Neural cell (in vitro differentiated cells): ENCODE measurements at regions not wholly inside any gene's neighbourhood (a gene's known extent, or its start where the extent isn't known, plus 50 kb on each side); places are given as distances from the start of the nearest gene placed in this dataset.

Source experiments
- H2AFZ ChIP-seq: fragments of 200-600, 300-800 bp; sonication (generic), shearing (Covaris generic); 2 replicates; pipeline ENCODE4 v1.6.0; 2014; ENCODE audit warnings: low read depth, mild to moderate bottlenecking, antibody characterized with exemption, low read length, moderate library complexity
- H3F3A ChIP-seq: fragments of 200-600 bp; shearing (Covaris generic); 2 replicates; pipeline ENCODE4 v1.6.1; 2016; ENCODE audit warnings: mild to moderate bottlenecking, moderate library complexity, mixed read lengths, antibody characterized with exemption, low read length; ENCODE audit not compliant: insufficient read depth, poor library complexity, severe bottlenecking
- H3K27ac ChIP-seq: fragments of 200-600, 300-800 bp; sonication (generic), shearing (Covaris generic); 2 replicates; pipeline ENCODE4 v1.5.1; 2014; ENCODE audit warnings: mild to moderate bottlenecking, low read length, moderate library complexity
- H3K27me3 ChIP-seq: fragments of 300-800, 200-600 bp; sonication (generic), shearing (Covaris generic); 2 replicates; pipeline ENCODE4 v1.6.0; 2014; ENCODE audit warnings: mild to moderate bottlenecking, low read depth, low read length, moderate library complexity; ENCODE audit not compliant: insufficient read depth
- H3K36me3 ChIP-seq: fragments of 300-800, 200-600 bp; sonication (generic), shearing (Covaris generic); 2 replicates; pipeline ENCODE4 v1.5.1; 2014; ENCODE audit warnings: mild to moderate bottlenecking, antibody characterized with exemption, low read length, moderate library complexity; ENCODE audit not compliant: insufficient read depth
- H3K4me2 ChIP-seq: fragments of 300-800, 200-600 bp; sonication (generic), shearing (Covaris generic); 2 replicates; pipeline ENCODE4 v1.6.0; 2014; ENCODE audit warnings: mild to moderate bottlenecking, low read length
- H3K4me3 ChIP-seq: fragments of 300-800, 200-600 bp; sonication (generic), shearing (Covaris generic); 2 replicates; pipeline ENCODE4 v1.5.1; 2014; ENCODE audit warnings: mild to moderate bottlenecking, low read length, moderate library complexity
- H3K79me2 ChIP-seq: fragments of 200-600 bp; shearing (Covaris generic); replicated peaks from 2 replicates; pipeline ENCODE4 v1.6.0; 2014; ENCODE audit warnings: mild to moderate bottlenecking, low read length, moderate library complexity; ENCODE audit not compliant: insufficient read depth
- H3K9ac ChIP-seq: fragments of 300-800, 200-600 bp; sonication (generic), shearing (Covaris generic); 2 replicates; pipeline ENCODE4 v1.6.1; 2016; ENCODE audit warnings: mild to moderate bottlenecking, low read length, mixed read lengths
- H3K9me2 ChIP-seq: fragments of 200-600 bp; shearing (Covaris generic); 2 replicates; pipeline ENCODE4 v1.6.1; 2016; ENCODE audit warnings: mild to moderate bottlenecking, low read length, mixed read lengths; ENCODE audit not compliant: insufficient read depth
- H3K9me3 ChIP-seq: fragments of 200-600, 300-800 bp; sonication (generic), shearing (Covaris generic); 2 replicates; pipeline ENCODE4 v1.6.1; 2016; ENCODE audit warnings: mild to moderate bottlenecking, mixed run types, low read length, moderate library complexity, mixed read lengths
- H4K20me1 ChIP-seq: fragments of 200-600 bp; shearing (Covaris generic); 2 replicates; pipeline ENCODE4 v1.6.1; 2016; ENCODE audit warnings: mild to moderate bottlenecking, mixed run types; ENCODE audit not compliant: insufficient read depth
- POLR2AphosphoS5 ChIP-seq: IDR thresholded peaks from 2 replicates; pipeline ENCODE4 v1.6.1; 2012
- RAD21 ChIP-seq: fragments of 450-650 bp; conservative IDR thresholded peaks from 2 replicates; pipeline ENCODE4 v1.6.1; 2014; ENCODE audit warnings: antibody characterized with exemption, mild to moderate bottlenecking, moderate library complexity
- TAF1 ChIP-seq: IDR thresholded peaks from 2 replicates; pipeline ENCODE4 v1.6.1; 2012; ENCODE audit warnings: low read depth
- TF ChIP-seq, protein P1 (sequence below): fragments of 450-650 bp; IDR thresholded peaks from 2 replicates; pipeline ENCODE4 v1.5.1; 2014; ENCODE audit warnings: antibody characterized with exemption, mild to moderate bottlenecking, moderate library complexity; ENCODE audit not compliant: poor library complexity, severe bottlenecking
- TF ChIP-seq, protein P2 (sequence below): IDR thresholded peaks from 2 replicates; pipeline ENCODE4 v1.6.1; 2012; ENCODE audit warnings: borderline replicate concordance

DNA sequence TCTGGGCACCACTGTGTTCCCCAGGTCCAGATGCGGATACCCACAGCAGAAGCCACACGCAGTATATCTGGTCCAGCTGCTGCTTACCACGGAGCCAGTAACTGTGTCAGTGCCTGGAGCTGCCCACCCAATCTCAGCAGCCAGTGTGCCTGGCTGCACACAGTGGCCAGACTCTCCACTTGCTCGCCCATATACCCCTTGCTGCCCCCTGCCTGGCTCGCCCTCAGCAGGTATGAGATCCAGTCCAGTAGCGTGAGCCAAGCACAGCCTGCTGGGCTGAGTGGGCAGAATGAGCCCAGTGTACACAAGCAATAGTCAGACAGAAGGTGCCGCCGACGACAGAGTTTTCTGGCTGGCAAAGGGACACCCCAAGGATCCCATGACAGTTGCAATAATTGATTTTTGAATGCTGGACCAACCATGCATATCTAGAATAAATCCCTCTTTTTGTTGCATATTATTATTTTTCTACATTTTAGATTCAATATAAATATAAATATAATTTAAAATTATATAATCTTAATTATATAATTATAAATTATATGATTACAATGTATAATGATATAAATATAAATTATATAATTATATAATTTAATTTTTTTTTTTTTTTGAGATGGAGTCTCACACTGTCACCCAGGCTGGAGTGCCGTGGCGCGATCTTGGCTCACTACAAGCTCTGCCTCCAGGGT is 918.8 kb upstream of the MIR17HG start:
- no peak overlapping the region for H2AFZ ChIP-seq
- no peak overlapping the region for H3K27ac ChIP-seq
- H3K9me2 ChIP-seq, result no peaks in the 10 kb centered on the region
- no peaks in the 10 kb centered on the region for H3K9me3 ChIP-seq
- H4K20me1 ChIP-seq, result no peaks in the 10 kb centered on the region
- H3K79me2 ChIP-seq, result no peaks in the 10 kb centered on the region
- H3K4me3 ChIP-seq, result no peak overlapping the region
- no peaks in the 10 kb centered on the region for H3F3A ChIP-seq
- no peak overlapping the region for H3K9ac ChIP-seq
- H3K4me2 ChIP-seq, result no peak overlapping the region
- no peaks in the 10 kb centered on the region for H3K36me3 ChIP-seq
- TF ChIP-seq, protein P1, sequence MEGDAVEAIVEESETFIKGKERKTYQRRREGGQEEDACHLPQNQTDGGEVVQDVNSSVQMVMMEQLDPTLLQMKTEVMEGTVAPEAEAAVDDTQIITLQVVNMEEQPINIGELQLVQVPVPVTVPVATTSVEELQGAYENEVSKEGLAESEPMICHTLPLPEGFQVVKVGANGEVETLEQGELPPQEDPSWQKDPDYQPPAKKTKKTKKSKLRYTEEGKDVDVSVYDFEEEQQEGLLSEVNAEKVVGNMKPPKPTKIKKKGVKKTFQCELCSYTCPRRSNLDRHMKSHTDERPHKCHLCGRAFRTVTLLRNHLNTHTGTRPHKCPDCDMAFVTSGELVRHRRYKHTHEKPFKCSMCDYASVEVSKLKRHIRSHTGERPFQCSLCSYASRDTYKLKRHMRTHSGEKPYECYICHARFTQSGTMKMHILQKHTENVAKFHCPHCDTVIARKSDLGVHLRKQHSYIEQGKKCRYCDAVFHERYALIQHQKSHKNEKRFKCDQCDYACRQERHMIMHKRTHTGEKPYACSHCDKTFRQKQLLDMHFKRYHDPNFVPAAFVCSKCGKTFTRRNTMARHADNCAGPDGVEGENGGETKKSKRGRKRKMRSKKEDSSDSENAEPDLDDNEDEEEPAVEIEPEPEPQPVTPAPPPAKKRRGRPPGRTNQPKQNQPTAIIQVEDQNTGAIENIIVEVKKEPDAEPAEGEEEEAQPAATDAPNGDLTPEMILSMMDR, result no peak
- TF ChIP-seq POLR2AphosphoS5 (no peak), TAF1 (no peak)
- TF ChIP-seq, protein P2, sequence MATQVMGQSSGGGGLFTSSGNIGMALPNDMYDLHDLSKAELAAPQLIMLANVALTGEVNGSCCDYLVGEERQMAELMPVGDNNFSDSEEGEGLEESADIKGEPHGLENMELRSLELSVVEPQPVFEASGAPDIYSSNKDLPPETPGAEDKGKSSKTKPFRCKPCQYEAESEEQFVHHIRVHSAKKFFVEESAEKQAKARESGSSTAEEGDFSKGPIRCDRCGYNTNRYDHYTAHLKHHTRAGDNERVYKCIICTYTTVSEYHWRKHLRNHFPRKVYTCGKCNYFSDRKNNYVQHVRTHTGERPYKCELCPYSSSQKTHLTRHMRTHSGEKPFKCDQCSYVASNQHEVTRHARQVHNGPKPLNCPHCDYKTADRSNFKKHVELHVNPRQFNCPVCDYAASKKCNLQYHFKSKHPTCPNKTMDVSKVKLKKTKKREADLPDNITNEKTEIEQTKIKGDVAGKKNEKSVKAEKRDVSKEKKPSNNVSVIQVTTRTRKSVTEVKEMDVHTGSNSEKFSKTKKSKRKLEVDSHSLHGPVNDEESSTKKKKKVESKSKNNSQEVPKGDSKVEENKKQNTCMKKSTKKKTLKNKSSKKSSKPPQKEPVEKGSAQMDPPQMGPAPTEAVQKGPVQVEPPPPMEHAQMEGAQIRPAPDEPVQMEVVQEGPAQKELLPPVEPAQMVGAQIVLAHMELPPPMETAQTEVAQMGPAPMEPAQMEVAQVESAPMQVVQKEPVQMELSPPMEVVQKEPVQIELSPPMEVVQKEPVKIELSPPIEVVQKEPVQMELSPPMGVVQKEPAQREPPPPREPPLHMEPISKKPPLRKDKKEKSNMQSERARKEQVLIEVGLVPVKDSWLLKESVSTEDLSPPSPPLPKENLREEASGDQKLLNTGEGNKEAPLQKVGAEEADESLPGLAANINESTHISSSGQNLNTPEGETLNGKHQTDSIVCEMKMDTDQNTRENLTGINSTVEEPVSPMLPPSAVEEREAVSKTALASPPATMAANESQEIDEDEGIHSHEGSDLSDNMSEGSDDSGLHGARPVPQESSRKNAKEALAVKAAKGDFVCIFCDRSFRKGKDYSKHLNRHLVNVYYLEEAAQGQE, result no peak
- no peaks in the 10 kb centered on the region for H3K27me3 ChIP-seq

DNA sequence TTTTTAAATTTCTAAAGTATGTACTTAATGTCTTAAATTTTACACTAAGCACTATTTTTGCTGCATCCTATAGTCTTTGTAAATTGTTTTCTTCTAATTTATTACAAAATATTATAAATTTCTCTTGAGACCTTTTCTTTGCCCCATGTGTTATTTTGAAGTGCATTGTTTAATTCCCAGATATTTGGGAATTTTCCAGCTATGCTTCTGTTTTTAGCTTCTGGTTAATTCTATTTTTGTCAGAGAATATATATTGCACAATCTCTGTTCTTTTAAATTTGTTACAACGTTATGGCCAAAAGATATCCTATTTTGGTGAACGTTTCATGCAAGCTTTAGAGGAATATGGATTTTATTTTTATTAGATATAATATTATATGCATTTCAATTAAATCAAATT is 917.4 kb upstream of the MIR17HG start:
- Histone ChIP-seq H3K9ac (no peak overlapping the region), H3K27me3 (no peaks in the 10 kb centered on the region), H3K36me3 (no peaks in the 10 kb centered on the region), H2AFZ (no peak overlapping the region), H3K4me2 (no peak overlapping the region), H3K9me2 (no peaks in the 10 kb centered on the region), H3K9me3 (no peaks in the 10 kb centered on the region), H3K4me3 (no peak overlapping the region), H4K20me1 (no peaks in the 10 kb centered on the region), H3F3A (no peaks in the 10 kb centered on the region), H3K79me2 (no peaks in the 10 kb centered on the region), H3K27ac (no peak overlapping the region)
- TF ChIP-seq, protein P2, result no peak
- TF ChIP-seq RAD21 (no peak), POLR2AphosphoS5 (no peak)
